Uterus (tissue), 3 donors: ENCODE measurements at regions not wholly inside any gene's neighbourhood (a gene's known extent, or its start where the extent isn't known, plus 50 kb on each side); places are given as distances from the start of the nearest gene placed in this dataset.

ENCODE experiments used
- DNase-seq, 2 donors: peaks; one replicate each; pipeline ENCODE4 v3.0.0-alpha.2; 2019 to 2020
- H3K27ac ChIP-seq, 2 donors: fragments of 200-600 bp; sonication (generic); 1 replicate in 1 of 2; 2 replicates in 1 of 2; pipeline ENCODE4 v1.5.1; 2016 to 2018
- H3K27me3 ChIP-seq, 2 donors: fragments of 200-600 bp; sonication (generic); one replicate each; pipeline ENCODE4 v1.5.1; 2018 to 2019; ENCODE audit warnings: control low read depth in 1 of 2
- H3K36me3 ChIP-seq, 2 donors: fragments of 200-600 bp; sonication (generic); one replicate each; pipeline ENCODE4 v1.5.1; 2019; ENCODE audit warnings: control low read depth in 1 of 2
- H3K4me1 ChIP-seq, 2 donors: fragments of 200-600 bp; sonication (generic); one replicate each; pipeline ENCODE4 v1.5.1; 2018 to 2019; ENCODE audit warnings: control low read depth in 1 of 2
- H3K4me3 ChIP-seq, 2 donors: fragments of 200-600 bp; sonication (generic); 1 replicate in 1 of 2; 2 replicates in 1 of 2; pipeline ENCODE4 v1.5.1; 2018 to 2019; ENCODE audit warnings: mild to moderate bottlenecking in 1 of 2
- H3K9me3 ChIP-seq, 2 donors: fragments of 200-600 bp; sonication (generic); one replicate each; pipeline ENCODE4 v1.5.1; 2019; ENCODE audit warnings: control low read depth in 1 of 2
- POLR2A ChIP-seq, 2 donors: fragments of 450-650 bp; IDR thresholded peaks; one replicate each; pipeline ENCODE4 v1.6.1; 2016; ENCODE audit warnings: antibody characterized with exemption in 2 of 2, mild to moderate bottlenecking in 1 of 2, moderate library complexity in 1 of 2
- intact Hi-C: fragments of 100-400 bp; cut with DNase I; formaldehyde crosslinking; loops from one replicate; pipeline ENCODE4 v1.15.1; 2023; ENCODE audit warnings: low total_unique reads
- TF ChIP-seq, protein P1 (sequence below), 4 experiments: fragments of 200-600 bp in 2 of 4; fragments of 450-650 bp in 2 of 4; sonication (generic) in 2 of 4; IDR thresholded peaks; one replicate each; pipeline ENCODE4 v1.5.1; 2016 to 2019; ENCODE audit warnings: antibody characterized with exemption in 4 of 4, mild to moderate bottlenecking in 2 of 4, moderate library complexity in 1 of 4
- donor health status: DM: yes; HTN: yes; CAD: no.

DNA sequence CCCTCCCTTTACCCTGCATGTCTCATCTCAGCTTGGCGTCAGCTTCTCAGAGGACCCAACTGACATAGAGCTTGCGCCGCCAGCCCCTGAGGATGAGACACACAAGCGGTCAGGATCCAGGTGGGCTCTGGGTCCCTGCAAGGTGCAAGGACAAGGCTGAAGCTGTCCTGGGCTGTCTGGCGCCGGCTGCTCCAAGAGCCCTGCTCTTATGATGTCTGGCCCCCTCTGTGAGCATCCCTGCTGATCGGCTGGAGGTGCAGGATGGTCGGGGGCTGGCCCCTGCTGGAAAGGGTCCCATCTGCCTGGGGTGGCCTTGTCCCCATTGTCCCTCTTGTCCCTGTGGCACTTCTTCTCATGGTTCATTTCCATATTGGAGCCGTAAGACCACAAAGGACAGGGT lies 479.0 kb downstream of the NPHP4 start:
- H3K4me1 ChIP-seq, result no peaks in the 10 kb centered on the region
- no peaks in the 10 kb centered on the region for H3K9me3 ChIP-seq
- no peak for DNase-seq
- no peaks in the 10 kb centered on the region for H3K27me3 ChIP-seq
- TF ChIP-seq, protein P1, sequence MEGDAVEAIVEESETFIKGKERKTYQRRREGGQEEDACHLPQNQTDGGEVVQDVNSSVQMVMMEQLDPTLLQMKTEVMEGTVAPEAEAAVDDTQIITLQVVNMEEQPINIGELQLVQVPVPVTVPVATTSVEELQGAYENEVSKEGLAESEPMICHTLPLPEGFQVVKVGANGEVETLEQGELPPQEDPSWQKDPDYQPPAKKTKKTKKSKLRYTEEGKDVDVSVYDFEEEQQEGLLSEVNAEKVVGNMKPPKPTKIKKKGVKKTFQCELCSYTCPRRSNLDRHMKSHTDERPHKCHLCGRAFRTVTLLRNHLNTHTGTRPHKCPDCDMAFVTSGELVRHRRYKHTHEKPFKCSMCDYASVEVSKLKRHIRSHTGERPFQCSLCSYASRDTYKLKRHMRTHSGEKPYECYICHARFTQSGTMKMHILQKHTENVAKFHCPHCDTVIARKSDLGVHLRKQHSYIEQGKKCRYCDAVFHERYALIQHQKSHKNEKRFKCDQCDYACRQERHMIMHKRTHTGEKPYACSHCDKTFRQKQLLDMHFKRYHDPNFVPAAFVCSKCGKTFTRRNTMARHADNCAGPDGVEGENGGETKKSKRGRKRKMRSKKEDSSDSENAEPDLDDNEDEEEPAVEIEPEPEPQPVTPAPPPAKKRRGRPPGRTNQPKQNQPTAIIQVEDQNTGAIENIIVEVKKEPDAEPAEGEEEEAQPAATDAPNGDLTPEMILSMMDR (IDR thresholded peaks at IDR 0.05), result no peak
- TF ChIP-seq POLR2A (IDR thresholded peaks at IDR 0.05), result no peak
- H3K27ac ChIP-seq, result no peak overlapping the region
- intact Hi-C loops, result no loop called here
- no peaks in the 10 kb centered on the region for H3K36me3 ChIP-seq
- no peak overlapping the region for H3K4me3 ChIP-seq

DNA sequence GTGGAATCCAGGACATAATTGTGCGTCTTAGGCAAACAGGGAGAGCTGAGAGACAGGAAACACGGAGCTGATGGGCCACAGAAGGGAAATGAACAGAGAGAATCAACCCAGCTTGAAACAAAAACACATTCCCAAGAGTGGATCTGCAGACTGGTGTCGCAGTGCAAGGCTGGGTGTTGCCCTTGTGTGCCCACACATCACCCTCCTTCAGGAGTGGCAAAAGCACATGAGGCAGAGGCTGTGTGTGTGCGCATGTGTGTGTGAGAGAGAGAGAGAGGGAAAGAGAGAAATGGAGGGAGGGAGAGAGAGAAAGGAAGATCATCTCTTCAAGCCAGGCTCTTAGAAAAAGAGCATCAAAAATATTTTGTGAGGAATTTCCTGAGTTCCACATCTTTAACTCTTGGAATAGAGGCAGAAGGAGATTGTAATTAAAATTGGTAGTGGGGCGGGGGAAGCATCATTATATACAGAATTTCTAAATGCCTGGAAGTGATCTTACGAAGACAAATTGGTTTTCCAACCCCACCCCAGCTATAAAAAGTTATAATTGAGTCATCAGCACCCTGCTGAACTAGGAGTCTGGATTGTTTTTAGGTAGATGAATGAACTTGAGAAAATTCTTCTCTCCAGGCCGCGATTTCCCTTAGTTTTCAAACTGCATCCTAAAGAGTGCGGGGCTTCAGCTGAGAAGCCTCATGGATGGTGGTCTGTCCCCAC lies 480.7 kb downstream of the NPHP4 start:
- Histone ChIP-seq H3K27me3 (no peaks in the 10 kb centered on the region), H3K36me3 (no peaks in the 10 kb centered on the region), H3K27ac (no peak overlapping the region), H3K4me1 (no peaks in the 10 kb centered on the region), H3K4me3 (no peak overlapping the region), H3K9me3 (no peaks in the 10 kb centered on the region)
- DNase-seq, result no peak
- TF ChIP-seq, protein P1 (IDR thresholded peaks at IDR 0.05), result no peak
- intact Hi-C loops, result no loop called here

DNA sequence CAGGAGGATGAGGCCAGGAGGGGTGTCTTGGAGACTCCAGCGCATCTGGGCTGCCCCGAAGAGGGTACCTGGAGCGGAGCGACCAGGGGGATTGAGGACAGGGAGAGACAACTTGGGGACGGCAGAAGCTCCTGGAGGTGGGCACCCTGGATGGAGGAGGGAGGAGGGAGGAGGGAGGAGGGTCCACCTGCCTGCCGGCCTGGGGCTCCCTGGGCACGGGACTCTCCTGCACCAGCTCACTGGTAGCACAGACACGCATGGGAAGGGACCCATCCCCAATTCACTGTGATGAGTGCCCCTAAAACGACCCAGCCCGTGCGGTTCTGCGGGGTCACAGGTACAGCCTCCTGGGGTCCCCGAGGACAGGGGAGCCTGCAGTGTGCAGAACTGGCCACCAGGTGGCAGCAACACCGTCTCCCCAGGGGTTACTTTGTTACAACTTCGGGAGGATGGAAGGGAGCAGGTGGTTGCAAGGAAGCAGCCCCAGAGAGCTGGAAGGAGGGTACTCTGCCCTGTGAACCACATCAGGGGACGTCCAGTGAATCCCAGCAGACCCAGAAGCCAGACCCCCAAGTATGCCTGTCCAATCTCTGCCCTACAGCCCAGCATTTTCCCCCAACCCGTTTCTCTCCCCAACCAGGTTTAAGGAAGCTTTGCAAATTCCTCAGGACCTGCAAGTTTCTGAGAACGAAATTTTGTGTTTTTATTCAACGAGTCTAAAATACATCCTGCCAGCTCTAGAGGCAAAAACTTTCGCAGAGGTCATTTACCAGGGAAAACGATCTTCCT lies 482.4 kb downstream of the NPHP4 start:
- H3K27ac ChIP-seq, result no peak overlapping the region
- no peak overlapping the region for H3K4me3 ChIP-seq
- no peaks in the 10 kb centered on the region for H3K4me1 ChIP-seq
- no peaks in the 10 kb centered on the region for H3K36me3 ChIP-seq
- TF ChIP-seq, protein P1 (IDR thresholded peaks at IDR 0.05), result peak; percentile 69 to 89 (median 78)
- no peak for TF ChIP-seq POLR2A (IDR thresholded peaks at IDR 0.05)
- no peaks in the 10 kb centered on the region for H3K9me3 ChIP-seq
- no peaks in the 10 kb centered on the region for H3K27me3 ChIP-seq
- intact Hi-C loops, result no loop called here
- peak in 1 of 2 donors; percentile 49 for DNase-seq

DNA sequence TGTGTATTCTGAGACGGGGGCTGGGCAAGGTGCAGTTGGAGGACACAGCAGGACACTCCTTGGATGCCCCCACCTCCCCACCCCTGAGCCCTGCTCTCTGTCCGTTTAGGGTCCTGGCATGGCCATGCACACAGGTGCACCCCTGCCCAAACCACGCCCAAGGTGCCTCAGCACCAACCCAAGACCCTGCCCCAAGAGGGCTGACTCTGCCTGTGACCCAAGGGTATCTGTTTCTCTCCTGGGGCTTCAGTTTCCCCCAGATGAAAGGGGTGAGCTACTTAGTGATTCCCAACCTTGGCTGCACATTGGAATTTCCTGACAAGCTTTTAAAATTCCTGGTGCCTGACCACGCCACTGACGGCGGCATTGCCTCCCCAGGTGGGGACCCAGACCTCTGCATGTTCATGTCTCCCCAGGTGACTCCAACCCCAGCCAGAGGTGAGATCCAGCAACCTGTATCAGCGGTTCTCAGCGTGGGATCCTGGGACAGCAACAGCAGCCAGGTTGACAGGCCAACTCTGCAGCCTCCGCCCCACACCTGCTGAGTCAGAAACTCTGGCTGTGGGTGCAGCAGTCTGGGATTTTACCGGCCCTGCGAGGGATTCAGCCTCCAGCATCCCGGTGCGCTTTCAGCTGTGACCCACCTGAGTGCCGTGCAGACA lies 483.4 kb downstream of the NPHP4 start:
- intact Hi-C loops, result no loop called here
- TF ChIP-seq, protein P1 (IDR thresholded peaks at IDR 0.05), result no peak
- no peak for TF ChIP-seq POLR2A (IDR thresholded peaks at IDR 0.05)
- no peaks in the 10 kb centered on the region for H3K9me3 ChIP-seq
- H3K27ac ChIP-seq, result no peak overlapping the region
- no peaks in the 10 kb centered on the region for H3K36me3 ChIP-seq
- no peaks in the 10 kb centered on the region for H3K27me3 ChIP-seq
- no peak for DNase-seq
- H3K4me1 ChIP-seq, result no peaks in the 10 kb centered on the region
- no peak overlapping the region for H3K4me3 ChIP-seq

DNA sequence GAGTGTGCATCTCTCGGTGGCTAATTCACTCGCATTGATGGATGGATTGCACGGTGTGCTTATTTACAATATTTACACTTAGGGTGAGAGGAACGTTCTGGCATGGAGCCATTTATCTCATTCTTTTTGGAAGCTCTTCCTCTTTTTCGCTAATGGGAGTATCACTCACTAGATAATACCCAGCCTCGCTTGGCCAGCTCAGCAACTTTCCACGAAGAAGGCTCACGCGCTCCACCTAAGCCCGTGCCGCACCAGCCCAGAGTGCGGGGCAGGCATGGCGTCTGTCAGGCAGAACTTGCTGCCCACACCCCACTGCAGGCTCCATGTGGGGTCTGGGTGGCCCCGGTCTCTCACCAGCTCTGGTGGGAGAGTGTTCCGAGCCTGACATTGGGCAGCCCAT lies 484.9 kb downstream of the NPHP4 start:
- Histone ChIP-seq H3K27me3 (no peaks in the 10 kb centered on the region), H3K4me3 (no peak overlapping the region), H3K4me1 (no peaks in the 10 kb centered on the region), H3K27ac (no peak overlapping the region), H3K36me3 (no peaks in the 10 kb centered on the region), H3K9me3 (no peaks in the 10 kb centered on the region)
- intact Hi-C loops, result no loop called here
- DNase-seq, result no peak
- no peak for TF ChIP-seq POLR2A (IDR thresholded peaks at IDR 0.05)
- TF ChIP-seq, protein P1 (IDR thresholded peaks at IDR 0.05), result no peak
